ENCODE measurements at regions not wholly inside any gene's neighbourhood (a gene's known extent, or its start where the extent isn't known, plus 50 kb on each side); places are given as distances from the start of the nearest gene placed in this dataset.
"Not testable (repeated sequence)": the region's sequence is repeated elsewhere in the genome, so short reads cannot be mapped to it uniquely, and the experiment has no call there.

GRCh38 chr6:134553936-134554335 is 236.0 kb upstream of the SGK1 start:
- 93 to 94% methylated on average over 3 of the region's 3 CpGs for WGBS, 2 experiments
- no peaks in the 10 kb centered on the region for H3K9me3 ChIP-seq (ENCODE audit: control insufficient read depth, low read length)
- no peaks in the 10 kb centered on the region for H3K27me3 ChIP-seq (ENCODE audit: control insufficient read depth, insufficient read depth, low read length, poor library complexity, severe bottlenecking)
- H3K4me1 ChIP-seq (ENCODE audit: control insufficient read depth, insufficient read depth, low read length) = no peaks in the 10 kb centered on the region
- no peak overlapping the region for H3K27ac ChIP-seq (ENCODE audit: insufficient read depth, low read depth, low read length, poor library complexity, severe bottlenecking)
- H3K36me3 ChIP-seq (ENCODE audit: control insufficient read depth, insufficient read depth, low read length) = no peaks in the 10 kb centered on the region
- H3K4me3 ChIP-seq (ENCODE audit: insufficient read depth, low read depth, low read length) = no peak overlapping the region

- H3K9me3 ChIP-seq (ENCODE audit: control insufficient read depth, low read length) = no peaks in the 10 kb centered on the region
- no peak overlapping the region for H3K27ac ChIP-seq (ENCODE audit: insufficient read depth, low read depth, low read length, poor library complexity, severe bottlenecking)
- H3K27me3 ChIP-seq (ENCODE audit: control insufficient read depth, insufficient read depth, low read length, poor library complexity, severe bottlenecking) = no peaks in the 10 kb centered on the region
- no peak overlapping the region for H3K4me3 ChIP-seq (ENCODE audit: insufficient read depth, low read depth, low read length)
- H3K4me1 ChIP-seq (ENCODE audit: control insufficient read depth, insufficient read depth, low read length) = no peaks in the 10 kb centered on the region
- H3K36me3 ChIP-seq (ENCODE audit: control insufficient read depth, insufficient read depth, low read length) = no peaks in the 10 kb centered on the region
- 86 to 90% methylated on average over 6 of the region's 6 CpGs for WGBS, 2 experiments
Observed at GRCh38 chr6:134551245-134551960, 233.5 kb upstream of the SGK1 start.

GRCh38 chr6:134550604-134551003 is 232.7 kb upstream of the SGK1 start:
- 71 to 74% methylated on average over 2 to 3 of the region's 3 CpGs for WGBS, 2 experiments
- H3K9me3 ChIP-seq (ENCODE audit: control insufficient read depth, low read length) = no peaks in the 10 kb centered on the region
- H3K27ac ChIP-seq (ENCODE audit: insufficient read depth, low read depth, low read length, poor library complexity, severe bottlenecking) = no peak overlapping the region
- no peaks in the 10 kb centered on the region for H3K27me3 ChIP-seq (ENCODE audit: control insufficient read depth, insufficient read depth, low read length, poor library complexity, severe bottlenecking)
- H3K4me3 ChIP-seq (ENCODE audit: insufficient read depth, low read depth, low read length) = no peak overlapping the region
- no peaks in the 10 kb centered on the region for H3K36me3 ChIP-seq (ENCODE audit: control insufficient read depth, insufficient read depth, low read length)
- H3K4me1 ChIP-seq (ENCODE audit: control insufficient read depth, insufficient read depth, low read length) = no peaks in the 10 kb centered on the region

GRCh38 chr6:134549854-134550253 is 231.9 kb upstream of the SGK1 start:
- Histone ChIP-seq H3K4me3 (ENCODE audit: insufficient read depth, low read depth, low read length) (no peak overlapping the region), H3K36me3 (ENCODE audit: control insufficient read depth, insufficient read depth, low read length) (no peaks in the 10 kb centered on the region), H3K27ac (ENCODE audit: insufficient read depth, low read depth, low read length, poor library complexity, severe bottlenecking) (no peak overlapping the region), H3K4me1 (ENCODE audit: control insufficient read depth, insufficient read depth, low read length) (no peaks in the 10 kb centered on the region), H3K27me3 (ENCODE audit: control insufficient read depth, insufficient read depth, low read length, poor library complexity, severe bottlenecking) (no peaks in the 10 kb centered on the region), H3K9me3 (ENCODE audit: control insufficient read depth, low read length) (no peaks in the 10 kb centered on the region)

GRCh38 chr6:134546962-134547645 is 229.2 kb upstream of the SGK1 start:
- Histone ChIP-seq H3K9me3 (ENCODE audit: control insufficient read depth, low read length) (no peaks in the 10 kb centered on the region), H3K27ac (ENCODE audit: insufficient read depth, low read depth, low read length, poor library complexity, severe bottlenecking) (no peak overlapping the region), H3K4me1 (ENCODE audit: control insufficient read depth, insufficient read depth, low read length) (no peaks in the 10 kb centered on the region), H3K36me3 (ENCODE audit: control insufficient read depth, insufficient read depth, low read length) (no peaks in the 10 kb centered on the region), H3K27me3 (ENCODE audit: control insufficient read depth, insufficient read depth, low read length, poor library complexity, severe bottlenecking) (no peaks in the 10 kb centered on the region), H3K4me3 (ENCODE audit: insufficient read depth, low read depth, low read length) (no peak overlapping the region)
- 96 to 97% methylated on average over 7 of the region's 8 CpGs for WGBS, 2 experiments

GRCh38 chr6:134544737-134545136 is 226.8 kb upstream of the SGK1 start:
- Histone ChIP-seq H3K9me3 (ENCODE audit: control insufficient read depth, low read length) (no peaks in the 10 kb centered on the region), H3K27me3 (ENCODE audit: control insufficient read depth, insufficient read depth, low read length, poor library complexity, severe bottlenecking) (no peaks in the 10 kb centered on the region), H3K4me3 (ENCODE audit: insufficient read depth, low read depth, low read length) (no peak overlapping the region), H3K27ac (ENCODE audit: insufficient read depth, low read depth, low read length, poor library complexity, severe bottlenecking) (no peak overlapping the region), H3K4me1 (ENCODE audit: control insufficient read depth, insufficient read depth, low read length) (no peaks in the 10 kb centered on the region), H3K36me3 (ENCODE audit: control insufficient read depth, insufficient read depth, low read length) (no peaks in the 10 kb centered on the region)
- 91 to 96% methylated on average over 2 of the region's 2 CpGs for WGBS, 2 experiments

- 94 to 96% methylated on average over 1 of the region's 1 CpG for WGBS, 2 experiments
- H3K9me3 ChIP-seq (ENCODE audit: control insufficient read depth, low read length) = no peaks in the 10 kb centered on the region
Observed at GRCh38 chr6:134543128-134543527, 225.2 kb upstream of the SGK1 start.

GRCh38 chr6:134541001-134541400 is 223.1 kb upstream of the SGK1 start:
- no peaks in the 10 kb centered on the region for H3K9me3 ChIP-seq (ENCODE audit: control insufficient read depth, low read length)
- WGBS, 2 experiments = 92 to 100% methylated on average over 4 of the region's 4 CpGs
- H3K27me3 ChIP-seq (ENCODE audit: control insufficient read depth, insufficient read depth, low read length, poor library complexity, severe bottlenecking) = no peaks in the 10 kb centered on the region
- no peaks in the 10 kb centered on the region for H3K4me1 ChIP-seq (ENCODE audit: control insufficient read depth, insufficient read depth, low read length)
- H3K27ac ChIP-seq (ENCODE audit: insufficient read depth, low read depth, low read length, poor library complexity, severe bottlenecking) = no peak overlapping the region
- H3K4me3 ChIP-seq (ENCODE audit: insufficient read depth, low read depth, low read length) = no peak overlapping the region
- no peaks in the 10 kb centered on the region for H3K36me3 ChIP-seq (ENCODE audit: control insufficient read depth, insufficient read depth, low read length)

More at GRCh38 chr6:134543128-134543527, 225.2 kb upstream of the SGK1 start:
- Histone ChIP-seq H3K27me3 (ENCODE audit: control insufficient read depth, insufficient read depth, low read length, poor library complexity, severe bottlenecking) (no peaks in the 10 kb centered on the region), H3K4me1 (ENCODE audit: control insufficient read depth, insufficient read depth, low read length) (no peaks in the 10 kb centered on the region), H3K36me3 (ENCODE audit: control insufficient read depth, insufficient read depth, low read length) (no peaks in the 10 kb centered on the region), H3K4me3 (ENCODE audit: insufficient read depth, low read depth, low read length) (no peak overlapping the region), H3K27ac (ENCODE audit: insufficient read depth, low read depth, low read length, poor library complexity, severe bottlenecking) (no peak overlapping the region)

GRCh38 chr6:134539865-134540323 is 222.0 kb upstream of the SGK1 start:
- no peaks in the 10 kb centered on the region for H3K27me3 ChIP-seq (ENCODE audit: control insufficient read depth, insufficient read depth, low read length, poor library complexity, severe bottlenecking)
- H3K4me3 ChIP-seq (ENCODE audit: insufficient read depth, low read depth, low read length) = no peak overlapping the region
- H3K4me1 ChIP-seq (ENCODE audit: control insufficient read depth, insufficient read depth, low read length) = no peaks in the 10 kb centered on the region
- H3K9me3 ChIP-seq (ENCODE audit: control insufficient read depth, low read length) = no peaks in the 10 kb centered on the region
- H3K36me3 ChIP-seq (ENCODE audit: control insufficient read depth, insufficient read depth, low read length) = no peaks in the 10 kb centered on the region
- H3K27ac ChIP-seq (ENCODE audit: insufficient read depth, low read depth, low read length, poor library complexity, severe bottlenecking) = no peak overlapping the region
- 84% methylated on average over 7 of the region's 7 CpGs for WGBS, 2 experiments

- not testable (repeated sequence) for H3K27ac ChIP-seq (ENCODE audit: insufficient read depth, low read depth, low read length, poor library complexity, severe bottlenecking); H3K4me1 ChIP-seq (ENCODE audit: control insufficient read depth, insufficient read depth, low read length)
- 90 to 91% methylated on average over 10 of the region's 10 CpGs for WGBS, 2 experiments
Observed at GRCh38 chr6:134537765-134538164, 219.9 kb upstream of the SGK1 start.

More at GRCh38 chr6:134537765-134538164, 219.9 kb upstream of the SGK1 start:
- H3K4me3 ChIP-seq (ENCODE audit: insufficient read depth, low read depth, low read length); H3K9me3 ChIP-seq (ENCODE audit: control insufficient read depth, low read length); H3K36me3 ChIP-seq (ENCODE audit: control insufficient read depth, insufficient read depth, low read length); H3K27me3 ChIP-seq (ENCODE audit: control insufficient read depth, insufficient read depth, low read length, poor library complexity, severe bottlenecking): not testable (repeated sequence)

Measured in ectodermal cell (in vitro differentiated cells).